ENCODE measurements at regions not wholly inside any gene's neighbourhood (a gene's known extent, or its start where the extent isn't known, plus 50 kb on each side); places are given as distances from the start of the nearest gene placed in this dataset.

GRCh38 chr5:19044311-19044710 lies 943.7 kb downstream of the CDH18 start:
- no peak for TF ChIP-seq CTCF (IDR thresholded peaks at IDR 0.05; ENCODE audit: unreplicated experiment in 3 of 3)
- Mint-ChIP-seq H3K4me1 (no peaks in the 10 kb centered on the region), H3K36me3 (ENCODE audit: low read depth) (no peaks in the 10 kb centered on the region), H3K27me3 (ENCODE audit: low read depth) (no peaks in the 10 kb centered on the region), H3K4me3 (no peak overlapping the region), H3K27ac (no peak overlapping the region), H3K9me3 (no peaks in the 10 kb centered on the region)

DNA sequence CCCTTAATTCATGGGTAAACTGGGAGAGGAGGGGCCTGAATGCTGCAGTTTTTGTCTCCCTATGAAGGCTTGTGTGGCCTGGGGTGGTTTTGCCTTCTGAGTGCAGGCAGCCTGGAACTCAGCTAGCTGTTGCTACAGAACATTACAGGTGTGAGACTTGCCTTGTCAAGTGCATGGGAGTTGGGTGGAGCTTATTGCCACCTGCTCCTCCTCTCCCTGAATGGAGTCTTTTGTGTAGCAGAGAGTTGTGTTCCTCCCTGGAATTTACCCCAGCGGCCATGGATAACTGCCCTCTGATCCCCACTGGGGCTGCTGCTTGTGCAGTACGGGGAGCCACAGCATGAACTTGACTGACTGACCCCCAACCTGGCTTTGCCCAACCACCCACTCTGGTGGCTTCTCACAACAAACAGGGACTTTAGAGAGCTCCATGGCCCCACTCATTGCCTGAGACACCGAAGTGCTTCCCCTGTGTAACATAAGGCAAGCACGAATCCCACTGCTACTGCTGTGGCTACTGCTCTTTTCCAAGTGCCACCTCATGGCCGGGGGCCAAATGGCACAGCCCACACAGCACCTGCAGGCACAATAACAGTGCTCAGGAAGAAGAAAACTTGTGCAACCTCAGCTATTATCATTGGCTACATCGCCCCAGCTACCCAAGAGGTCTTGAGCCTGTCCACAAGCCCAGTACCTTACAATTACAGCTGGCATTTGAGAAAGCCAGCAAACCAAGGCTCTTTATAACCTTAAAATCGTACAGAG lies 942.9 kb downstream of the CDH18 start:
- H3K4me3 Mint-ChIP-seq = no peak overlapping the region
- H3K27ac Mint-ChIP-seq = no peak overlapping the region
- no peaks in the 10 kb centered on the region for H3K9me3 Mint-ChIP-seq
- H3K36me3 Mint-ChIP-seq (ENCODE audit: low read depth) = no peaks in the 10 kb centered on the region
- no peaks in the 10 kb centered on the region for H3K4me1 Mint-ChIP-seq
- no peak for TF ChIP-seq CTCF (IDR thresholded peaks at IDR 0.05; ENCODE audit: unreplicated experiment in 3 of 3)
- no peaks in the 10 kb centered on the region for H3K27me3 Mint-ChIP-seq (ENCODE audit: low read depth)

- Mint-ChIP-seq H3K27me3 (ENCODE audit: low read depth) (no peaks in the 10 kb centered on the region), H3K9me3 (no peaks in the 10 kb centered on the region), H3K4me3 (no peak overlapping the region), H3K27ac (no peak overlapping the region), H3K36me3 (ENCODE audit: low read depth) (no peaks in the 10 kb centered on the region), H3K4me1 (no peaks in the 10 kb centered on the region)
- TF ChIP-seq CTCF (IDR thresholded peaks at IDR 0.05; ENCODE audit: unreplicated experiment in 3 of 3) = no peak
Observed at GRCh38 chr5:19047277-19047676, 940.7 kb downstream of the CDH18 start.

DNA sequence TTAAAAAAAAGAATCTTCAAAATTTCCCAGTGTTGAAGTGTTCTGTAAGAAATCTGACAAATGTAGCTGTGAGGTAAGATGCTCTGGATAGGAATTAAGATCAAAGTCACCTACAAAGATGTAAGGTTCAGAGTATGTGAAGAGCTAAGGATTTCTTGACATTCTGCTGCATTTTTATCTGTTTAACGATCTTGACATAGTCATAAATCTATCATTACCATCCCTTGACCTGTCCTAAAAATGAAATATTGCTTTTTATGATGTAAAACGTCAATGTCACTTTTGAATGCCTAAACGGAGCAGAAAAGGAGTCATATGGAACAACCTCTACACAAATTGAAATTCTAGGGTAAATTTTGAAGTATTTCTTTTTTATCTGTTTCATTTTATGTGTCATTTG lies 939.3 kb downstream of the CDH18 start:
- H3K36me3 Mint-ChIP-seq (ENCODE audit: low read depth) = no peaks in the 10 kb centered on the region
- H3K27me3 Mint-ChIP-seq (ENCODE audit: low read depth) = no peaks in the 10 kb centered on the region
- no peaks in the 10 kb centered on the region for H3K4me1 Mint-ChIP-seq
- H3K9me3 Mint-ChIP-seq = no peaks in the 10 kb centered on the region
- no peak overlapping the region for H3K27ac Mint-ChIP-seq
- H3K4me3 Mint-ChIP-seq = no peak overlapping the region
- no peak for TF ChIP-seq CTCF (IDR thresholded peaks at IDR 0.05; ENCODE audit: unreplicated experiment in 3 of 3)

- Mint-ChIP-seq H3K4me1 (no peaks in the 10 kb centered on the region), H3K27me3 (ENCODE audit: low read depth) (no peaks in the 10 kb centered on the region), H3K9me3 (no peaks in the 10 kb centered on the region), H3K4me3 (no peak overlapping the region), H3K36me3 (ENCODE audit: low read depth) (no peaks in the 10 kb centered on the region), H3K27ac (no peak overlapping the region)
- TF ChIP-seq CTCF (IDR thresholded peaks at IDR 0.05; ENCODE audit: unreplicated experiment in 3 of 3) = no peak
Observed at GRCh38 chr5:19058216-19058615, 929.8 kb downstream of the CDH18 start.

DNA sequence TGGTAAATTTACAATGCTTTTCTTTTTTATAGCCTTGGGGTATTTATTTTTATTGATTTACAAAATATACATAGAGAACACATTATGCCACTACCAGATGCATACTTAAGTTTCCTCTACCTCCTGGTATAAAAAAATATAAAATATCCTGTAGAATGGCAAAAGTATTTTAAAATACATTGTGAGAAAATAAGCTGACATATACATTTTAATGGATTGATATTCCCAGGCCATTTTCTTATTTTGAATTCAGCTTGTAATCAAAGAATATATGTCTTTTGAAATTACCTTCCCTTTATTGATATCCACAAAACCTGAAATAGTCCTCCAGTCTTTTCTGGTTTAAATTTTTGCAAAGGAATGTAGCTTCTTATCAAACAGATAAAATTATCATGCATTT lies 923.9 kb downstream of the CDH18 start:
- H3K9me3 Mint-ChIP-seq = no peaks in the 10 kb centered on the region
- no peaks in the 10 kb centered on the region for H3K4me1 Mint-ChIP-seq
- no peaks in the 10 kb centered on the region for H3K36me3 Mint-ChIP-seq (ENCODE audit: low read depth)
- H3K27ac Mint-ChIP-seq = no peak overlapping the region
- H3K27me3 Mint-ChIP-seq (ENCODE audit: low read depth) = no peaks in the 10 kb centered on the region
- no peak for TF ChIP-seq CTCF (IDR thresholded peaks at IDR 0.05; ENCODE audit: unreplicated experiment in 3 of 3)
- H3K4me3 Mint-ChIP-seq = no peak overlapping the region
